NCI-H526 (cell line): ENCODE measurements at regions not wholly inside any gene's neighbourhood (a gene's known extent, or its start where the extent isn't known, plus 50 kb on each side); places are given as distances from the start of the nearest gene placed in this dataset.

ENCODE experiments used
- DNase-seq, 2 experiments: peaks; one replicate each; lab custom pipeline; 2025; lab: John Stamatoyannopoulos, UW

DNA sequence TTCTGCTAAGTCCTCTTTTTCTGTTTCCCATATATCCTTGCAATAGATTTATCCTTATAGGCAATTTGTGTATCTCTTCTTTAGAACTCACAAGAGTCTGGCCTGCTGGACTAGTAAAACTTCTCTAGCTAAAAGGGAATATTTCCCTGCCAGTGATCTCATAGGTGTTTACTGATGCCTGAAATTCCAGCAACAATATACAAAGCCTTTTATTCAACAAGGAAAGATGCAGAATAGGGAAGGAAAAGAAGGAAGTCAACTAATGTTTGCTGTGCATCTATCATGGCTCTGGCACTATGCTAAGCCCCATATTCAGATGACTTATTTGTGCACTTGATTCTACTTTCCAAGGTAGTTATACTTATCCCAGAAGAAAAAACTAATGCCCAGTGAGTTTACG lies 160.0 kb upstream of the DMRTA1 start:
- no peak for DNase-seq

DNA sequence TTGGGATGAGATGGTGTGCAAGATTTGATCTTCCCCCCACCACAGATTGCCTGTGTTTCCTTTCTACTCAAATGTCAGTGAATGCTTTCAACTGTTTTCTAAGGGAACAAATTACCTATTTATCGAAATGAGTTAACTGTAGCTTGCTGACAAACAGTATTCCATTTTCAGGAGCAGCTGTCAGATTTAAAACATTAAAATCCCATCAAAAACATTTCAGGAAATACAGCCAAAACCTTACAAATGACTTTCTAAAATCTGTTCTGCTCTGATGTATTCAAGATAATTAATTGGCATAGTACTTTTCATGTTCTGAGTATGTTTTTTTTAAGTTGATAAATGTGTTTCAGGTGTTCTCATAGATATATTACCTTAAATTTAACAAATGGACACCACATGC lies 158.0 kb upstream of the DMRTA1 start:
- DNase-seq: no peak

DNA sequence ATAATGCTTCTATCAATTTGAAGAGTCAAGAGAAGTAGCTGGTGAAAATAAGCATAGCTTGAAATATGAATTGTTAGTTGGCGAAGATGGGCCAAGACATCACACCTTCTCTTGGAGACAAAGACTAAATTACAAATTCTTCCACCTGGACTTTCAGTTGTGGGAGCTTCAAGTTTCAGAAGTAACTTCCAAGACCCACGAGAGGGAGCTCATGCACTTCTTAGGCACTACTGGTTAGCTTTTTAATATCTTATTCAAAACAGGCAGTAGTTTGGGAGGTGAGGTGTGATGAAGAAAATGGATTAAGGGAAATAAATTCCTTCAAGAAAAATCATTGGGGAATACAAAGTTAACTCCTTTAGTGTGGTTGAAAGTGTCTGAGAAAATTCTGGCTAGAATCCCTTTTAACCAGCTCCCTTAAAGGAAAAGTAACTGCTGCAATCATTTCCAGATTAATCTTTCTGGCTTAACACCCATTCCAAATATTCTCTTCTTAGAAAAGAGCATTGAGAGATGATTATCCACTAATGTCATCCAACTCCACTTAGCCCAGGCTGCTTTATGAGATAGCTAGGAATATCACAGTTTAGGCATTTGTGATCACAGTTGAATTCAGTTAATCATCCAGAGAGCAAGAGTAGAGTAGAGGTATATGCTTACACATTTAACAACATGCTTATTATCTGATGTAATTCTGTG lies 139.5 kb upstream of the DMRTA1 start:
- peak; percentile 43 to 60 for DNase-seq

DNA sequence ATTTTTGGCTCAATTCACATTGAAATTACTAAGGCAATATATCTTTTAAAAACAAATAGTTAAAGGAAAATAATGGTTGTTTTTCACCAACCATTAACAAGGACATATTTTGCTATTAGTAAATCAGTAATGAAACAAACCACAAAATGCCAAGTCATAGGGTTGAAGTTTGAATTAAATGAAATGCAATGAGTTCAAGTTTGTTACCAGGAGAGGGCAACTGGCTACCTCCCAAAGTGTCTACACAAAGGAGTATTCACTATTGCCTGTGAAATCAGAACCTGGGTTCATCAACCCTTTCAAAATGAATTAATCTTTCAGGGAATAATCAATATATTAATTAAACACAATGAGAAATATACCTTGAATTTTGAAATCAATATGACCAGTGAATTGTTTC lies 138.4 kb upstream of the DMRTA1 start:
- no peak for DNase-seq

DNA sequence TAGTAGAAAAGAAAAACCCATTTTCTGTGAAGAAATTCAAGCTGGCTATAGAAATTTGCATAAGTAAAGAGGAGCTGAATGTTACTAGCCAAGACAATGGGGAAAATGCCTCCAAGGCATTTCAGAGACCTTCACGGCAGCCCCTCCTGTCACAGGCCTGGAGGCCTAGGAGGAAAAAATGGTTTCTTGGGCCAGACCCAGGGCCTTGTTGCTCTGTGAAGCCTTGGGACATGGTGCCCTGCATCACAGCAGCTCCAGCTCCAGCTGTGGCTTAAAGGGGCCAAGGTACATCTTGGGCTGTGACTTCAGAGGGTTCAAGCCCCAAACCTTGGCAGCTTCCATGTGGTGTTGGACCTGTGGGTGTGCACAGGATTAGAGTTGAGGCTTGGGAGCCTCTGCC lies 130.0 kb upstream of the DMRTA1 start:
- no peak for DNase-seq

DNA sequence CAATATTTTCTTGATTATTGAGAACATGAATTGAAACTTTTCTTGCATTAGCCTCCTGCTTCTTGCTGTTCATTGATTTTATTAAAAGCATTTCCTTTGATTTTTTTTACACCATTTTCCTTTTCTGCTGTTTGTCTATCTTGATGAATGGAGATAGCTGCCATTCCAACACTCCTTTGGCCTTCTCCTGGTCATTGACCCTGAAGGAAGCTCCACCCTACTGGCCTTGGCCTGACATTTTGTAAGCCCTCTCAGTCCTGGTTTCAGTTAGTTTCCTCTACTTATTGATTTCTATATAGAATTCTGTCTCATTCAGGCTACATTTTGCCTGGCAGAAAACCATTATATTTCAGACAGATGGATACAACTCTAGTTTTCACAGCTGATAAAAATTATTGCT lies 115.1 kb upstream of the DMRTA1 start:
- DNase-seq: no peak

DNA sequence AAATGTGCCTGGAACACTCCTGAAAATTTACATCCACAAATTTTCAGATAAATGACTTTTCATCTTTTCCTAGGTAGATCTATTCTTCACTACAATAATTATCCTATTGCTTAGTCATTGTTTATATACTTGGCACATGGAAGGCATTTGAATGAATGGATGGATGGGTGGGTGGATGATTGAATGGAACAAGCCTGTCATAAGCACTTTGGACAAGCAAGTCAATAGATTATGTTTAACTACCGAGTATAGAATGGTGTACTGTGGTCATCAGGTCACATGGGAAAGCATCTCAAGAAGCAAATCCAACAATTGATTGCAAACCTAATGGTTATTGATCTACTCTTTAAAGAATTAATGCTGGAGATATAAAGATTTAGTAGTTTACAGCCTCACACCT lies 114.4 kb upstream of the DMRTA1 start:
- DNase-seq: no peak

DNA sequence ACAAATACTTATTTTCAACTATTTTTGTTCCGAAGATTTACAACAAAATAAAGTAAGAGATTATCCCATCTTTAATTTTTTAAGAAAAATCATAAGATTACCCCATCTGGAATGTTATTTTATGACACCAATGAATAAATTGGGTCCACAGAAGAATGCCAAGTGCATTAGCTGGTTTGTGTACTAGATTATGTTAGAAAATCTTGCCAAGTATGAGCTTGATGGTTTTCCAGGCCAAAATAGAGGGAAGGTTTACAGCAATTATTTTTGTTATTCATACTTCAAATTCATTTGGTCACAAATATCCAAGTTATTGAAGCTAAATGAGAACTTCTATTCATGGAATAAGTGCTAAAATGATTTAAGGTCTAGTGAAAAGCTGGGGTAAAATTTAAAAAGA lies 109.4 kb upstream of the DMRTA1 start:
- no peak for DNase-seq

DNA sequence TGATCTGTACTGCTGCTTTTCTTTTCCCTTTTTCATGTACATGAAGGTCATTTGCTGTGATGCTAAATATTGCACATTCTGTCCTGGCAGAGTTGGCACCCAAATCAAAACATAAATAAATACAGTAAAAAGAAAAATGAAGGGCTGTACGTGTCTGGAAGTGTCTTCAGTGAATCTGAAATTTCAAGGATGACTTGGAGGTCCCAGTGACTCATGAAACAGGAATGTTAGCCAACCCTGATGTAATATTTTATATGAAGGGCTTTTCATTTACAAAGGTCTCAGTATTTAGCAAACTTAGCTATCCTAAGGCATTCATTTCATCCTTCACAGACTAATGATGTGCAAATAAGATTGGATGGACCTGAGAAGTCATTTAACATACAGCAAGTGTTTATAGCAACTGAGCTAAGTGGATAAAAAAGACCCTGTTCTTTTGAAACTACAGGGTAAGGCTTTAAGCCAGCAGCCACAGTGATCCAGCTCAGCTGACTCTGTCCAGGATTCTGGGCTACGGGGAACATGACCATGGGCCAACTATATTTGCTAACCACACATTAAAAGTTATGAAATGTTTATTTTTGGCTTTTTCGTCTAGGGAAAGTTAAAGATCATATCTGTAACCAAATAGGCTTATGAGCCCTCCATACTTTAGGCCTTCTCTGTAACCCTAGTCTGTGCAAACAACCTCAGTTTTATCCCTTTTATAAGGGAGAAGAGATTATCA lies 104.0 kb upstream of the DMRTA1 start:
- no peak for DNase-seq

DNA sequence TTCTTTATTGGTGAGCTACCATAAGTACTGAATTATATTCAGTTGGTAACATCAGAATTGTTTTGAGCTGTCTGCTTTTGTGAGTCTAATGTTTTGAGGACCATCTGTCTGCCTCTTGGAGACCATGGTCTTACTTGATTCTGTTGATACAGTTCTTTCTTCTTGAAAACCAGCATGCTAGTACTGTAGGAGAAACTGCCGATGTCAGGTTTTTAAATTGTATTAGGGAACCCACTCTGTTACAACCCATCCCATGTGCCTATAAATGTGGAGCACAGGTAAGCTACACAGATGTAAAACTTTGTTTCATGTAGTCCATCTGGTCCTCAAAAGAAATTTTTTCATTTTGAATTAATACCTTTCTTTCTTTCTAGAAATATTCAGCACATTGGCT lies 103.4 kb upstream of the DMRTA1 start:
- no peak for DNase-seq

DNA sequence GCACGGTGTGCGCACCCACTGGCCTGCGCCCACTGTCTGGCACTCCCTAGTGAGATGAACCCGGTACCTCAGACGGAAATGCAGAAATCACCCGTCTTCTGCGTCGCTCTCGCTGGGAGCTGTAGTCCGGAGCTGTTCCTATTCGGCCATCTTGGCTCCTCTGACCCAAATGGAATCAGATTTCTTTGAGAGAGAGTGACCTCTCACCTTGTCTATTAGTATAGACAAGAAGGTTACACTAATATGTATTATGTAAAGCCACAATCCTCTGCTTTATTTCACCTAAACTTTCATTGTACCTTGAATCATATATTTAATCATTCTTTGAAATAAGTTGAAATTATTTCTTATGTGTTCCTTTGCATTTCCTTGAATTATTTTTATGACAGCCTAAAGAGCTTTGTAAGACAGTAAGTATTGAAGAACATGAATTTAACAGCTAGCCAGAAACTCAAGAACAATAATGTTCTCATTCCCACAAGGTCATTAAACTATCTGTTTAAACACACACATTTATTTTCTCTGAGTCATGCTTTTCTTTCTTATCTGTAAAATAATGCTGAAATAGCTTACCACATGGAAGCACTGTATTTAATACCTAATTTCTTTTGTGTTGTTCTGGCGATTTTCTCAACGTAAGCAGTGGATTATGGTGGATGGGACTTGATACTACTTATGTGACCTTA lies 91.8 kb upstream of the DMRTA1 start:
- no peak for DNase-seq

DNA sequence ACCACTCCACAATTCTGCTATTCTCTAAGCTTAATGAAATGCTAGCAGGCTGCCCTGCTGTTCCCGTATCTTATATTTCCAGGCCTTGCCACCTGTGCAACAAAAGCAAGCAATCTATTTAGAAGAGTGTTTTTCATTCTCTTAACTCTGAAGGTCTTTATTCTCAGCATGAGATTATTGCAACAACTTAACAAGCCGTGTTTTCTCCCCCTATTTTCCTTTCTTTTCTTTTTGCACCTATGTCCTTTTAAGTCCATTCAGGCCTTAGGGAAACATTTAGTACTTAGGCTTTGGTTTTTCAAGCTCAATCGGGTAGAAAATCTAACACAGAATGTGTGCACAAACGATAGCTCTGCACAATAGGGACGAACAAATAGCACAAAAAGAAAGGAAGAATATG lies 89.6 kb upstream of the DMRTA1 start:
- no peak for DNase-seq

DNA sequence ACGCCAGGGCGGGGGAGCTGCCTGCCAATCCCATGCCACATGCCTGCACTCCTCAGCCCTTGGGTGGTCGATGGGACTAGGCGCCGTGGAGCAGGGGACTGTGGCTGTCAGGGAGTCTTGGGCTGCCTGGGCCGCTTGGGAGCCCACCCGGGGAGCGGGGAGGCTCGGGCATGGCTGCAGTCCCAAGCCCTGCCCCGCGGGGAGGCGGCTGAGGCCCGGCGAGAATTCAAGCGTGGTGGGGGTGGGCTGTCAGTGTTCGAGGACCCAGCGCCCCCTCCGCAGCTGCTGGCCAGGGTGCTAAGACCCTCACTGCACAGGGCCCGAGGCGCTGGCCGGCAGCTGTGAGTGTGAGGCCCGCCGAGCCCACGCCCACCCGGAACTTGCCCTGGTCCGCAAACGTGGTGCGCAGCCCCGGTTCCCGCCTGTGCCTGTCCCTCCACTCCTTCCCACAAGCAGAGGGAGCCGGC lies 83.2 kb upstream of the DMRTA1 start:
- no peak for DNase-seq

DNA sequence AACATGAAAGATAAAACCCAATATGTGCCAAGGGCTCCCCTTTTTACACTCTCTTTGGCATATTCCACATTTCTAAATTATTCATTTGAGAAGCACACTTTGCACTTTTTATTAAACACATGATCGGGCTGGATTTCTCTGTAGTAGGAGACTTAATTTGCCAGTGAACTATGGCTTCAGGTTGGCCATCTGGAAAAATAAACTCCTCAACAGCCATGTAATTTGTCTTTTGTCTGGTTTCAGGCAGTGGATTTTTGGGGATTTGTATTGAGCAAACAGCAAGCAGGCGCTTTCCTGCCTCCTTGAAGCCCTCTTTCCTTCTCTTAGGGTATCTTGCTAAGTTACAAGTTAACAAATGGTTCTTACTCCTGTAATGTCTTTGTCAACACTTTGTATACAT lies 73.0 kb upstream of the DMRTA1 start:
- DNase-seq: no peak

DNA sequence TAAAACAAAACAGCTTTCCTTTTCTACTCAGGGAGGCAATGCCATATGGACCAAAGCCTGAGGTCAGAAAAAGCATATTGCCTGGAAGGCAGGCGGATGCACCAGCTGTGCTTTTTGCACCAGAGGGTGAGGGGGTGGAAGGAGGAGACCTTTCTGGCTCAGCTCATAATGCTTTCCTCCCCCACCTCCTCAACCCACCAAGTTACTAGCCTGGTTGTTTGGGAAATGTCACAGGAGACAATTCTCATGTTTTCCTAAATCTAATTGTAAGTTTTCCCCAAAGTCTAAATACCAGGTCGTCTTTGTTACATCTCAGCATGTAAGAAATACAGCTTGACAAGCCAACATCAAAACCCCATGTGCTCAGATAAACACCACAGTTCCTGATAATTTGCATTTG lies 72.6 kb upstream of the DMRTA1 start:
- DNase-seq: no peak

DNA sequence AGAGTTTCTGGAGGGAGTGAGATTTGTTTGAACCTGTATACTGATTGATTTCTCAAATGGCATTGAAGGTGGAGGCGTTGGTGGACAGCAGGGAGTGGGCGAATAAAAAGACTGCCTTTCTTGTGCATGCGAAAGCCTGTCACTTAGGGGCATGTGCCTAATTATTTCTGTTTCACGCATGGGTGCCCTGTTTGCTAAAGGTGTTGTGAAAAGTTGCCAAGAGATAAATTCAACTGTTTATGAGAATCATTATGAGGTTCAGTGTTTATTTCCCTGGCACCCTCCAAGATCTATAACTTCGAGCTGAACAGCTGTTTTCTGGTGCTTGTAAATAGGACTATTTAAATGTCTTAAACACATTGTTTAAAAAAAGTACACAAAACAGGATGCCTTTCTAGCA lies 67.4 kb upstream of the DMRTA1 start:
- DNase-seq: no peak

DNA sequence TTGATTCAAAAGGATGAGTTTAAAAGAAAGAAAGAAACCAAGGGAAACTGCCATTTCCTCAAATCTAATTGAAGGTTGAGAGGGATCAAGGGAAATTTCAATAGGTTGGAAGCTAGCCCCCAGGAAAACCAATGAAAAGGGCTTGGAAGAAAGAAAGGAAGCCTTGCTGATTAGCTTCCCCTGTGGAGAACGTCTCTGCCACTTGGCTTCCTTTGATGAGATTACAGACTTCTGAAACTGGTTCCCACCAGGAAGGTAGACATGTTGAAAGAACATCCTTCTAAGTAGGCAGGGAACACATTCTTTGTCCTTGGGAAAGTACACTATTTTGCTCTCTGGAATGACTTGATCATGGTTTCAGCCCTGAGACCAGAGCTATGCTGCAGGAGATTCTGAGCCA lies 65.5 kb upstream of the DMRTA1 start:
- DNase-seq: no peak

DNA sequence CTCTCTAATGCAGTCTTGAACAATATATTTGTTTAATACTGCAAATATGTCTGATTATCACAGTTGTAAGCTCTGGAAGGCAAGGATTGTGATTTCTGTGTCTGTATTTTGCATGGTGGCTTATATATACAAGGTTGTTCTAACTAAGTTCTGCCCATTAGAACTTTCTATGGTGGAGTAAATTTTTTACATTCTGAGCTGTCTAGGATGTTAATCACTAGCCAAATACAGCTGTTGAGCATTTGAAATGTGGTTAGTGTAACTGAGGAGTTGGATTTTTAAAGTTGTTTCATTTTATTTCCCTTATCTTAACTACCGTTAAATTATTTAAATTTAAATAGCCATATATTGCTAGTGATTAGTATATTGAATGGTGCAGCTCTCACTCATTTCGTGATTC lies 64.3 kb upstream of the DMRTA1 start:
- no peak for DNase-seq

DNA sequence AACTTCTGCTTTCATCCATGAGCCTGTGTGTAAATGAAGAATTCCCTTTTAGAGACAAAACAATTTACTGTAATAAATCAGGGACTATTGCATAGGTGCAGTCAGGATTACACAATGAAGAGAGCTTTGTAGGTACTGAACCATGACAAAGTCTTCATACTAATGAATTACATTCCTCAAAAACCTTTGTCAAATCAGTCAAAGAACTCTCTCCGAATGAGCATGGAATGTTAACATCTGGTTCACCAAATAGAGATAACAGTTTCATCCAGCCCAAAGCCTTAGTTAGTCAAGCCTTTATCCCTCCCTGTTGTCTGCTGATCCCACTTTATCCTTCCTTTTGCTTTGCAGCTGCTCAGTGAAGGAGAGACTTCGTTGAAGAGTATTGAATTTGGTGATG lies 62.9 kb upstream of the DMRTA1 start:
- DNase-seq: no peak

DNA sequence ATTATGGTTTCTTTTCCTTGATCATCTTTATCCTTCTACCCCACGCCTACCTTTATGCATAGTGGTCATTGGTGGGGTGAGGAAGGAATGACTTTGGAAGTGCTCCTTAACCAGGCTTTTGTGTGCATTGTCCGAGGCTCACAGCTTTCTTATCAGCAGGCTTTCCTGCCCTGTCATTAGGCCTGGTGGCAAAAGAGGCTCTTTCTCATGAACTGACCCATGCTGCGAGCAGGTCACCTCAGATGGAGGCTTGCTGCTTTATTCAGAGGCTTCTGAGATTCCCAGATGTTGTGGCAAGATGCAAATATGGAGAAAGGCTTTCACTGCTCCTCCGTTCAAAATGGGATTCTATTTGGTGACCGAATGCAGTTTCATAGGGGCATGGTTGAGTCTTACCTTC lies 57.4 kb upstream of the DMRTA1 start:
- no peak for DNase-seq

DNA sequence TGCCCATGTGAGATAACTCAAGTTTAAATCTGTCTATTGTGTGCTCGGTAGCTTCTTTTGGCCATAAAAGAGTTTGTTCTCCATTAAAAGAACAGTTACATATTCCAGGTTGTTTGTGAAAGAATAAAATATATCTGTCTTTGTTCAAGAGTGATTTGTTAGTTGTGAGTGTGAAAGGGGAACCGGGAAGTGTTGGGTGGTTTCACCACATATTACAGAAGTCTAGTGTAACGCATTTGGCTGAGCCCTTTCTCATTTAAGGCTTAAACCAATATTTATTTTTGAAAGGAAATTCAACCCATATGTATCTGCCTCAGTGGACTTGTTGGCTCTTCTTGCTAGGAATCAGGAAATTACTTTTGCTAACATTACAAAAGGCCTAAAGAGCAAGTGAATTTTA lies 54.1 kb upstream of the DMRTA1 start:
- DNase-seq: no peak

DNA sequence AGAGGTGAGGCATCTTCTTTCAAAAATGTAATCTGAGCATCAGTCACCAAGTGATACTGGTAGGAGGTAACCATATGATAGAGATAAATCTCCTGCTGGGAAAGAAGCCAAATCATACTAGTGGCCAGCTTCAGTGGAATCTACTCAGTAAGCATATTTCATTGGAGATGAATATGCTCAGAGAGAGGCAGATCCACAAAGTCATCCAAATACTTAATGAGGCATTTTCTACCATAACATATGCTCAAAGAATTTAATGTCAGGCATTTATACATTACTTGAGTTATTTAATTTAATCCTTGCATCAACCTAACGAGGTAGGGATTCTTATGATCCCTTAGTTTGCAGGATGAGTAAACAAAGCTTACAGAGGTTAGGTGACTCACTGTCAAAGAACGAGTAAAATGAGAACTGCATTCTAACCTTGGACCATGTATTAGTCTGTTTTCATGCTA lies 50.9 kb upstream of the DMRTA1 start:
- DNase-seq: no peak
